HUDEP-2 (cell line): ENCODE measurements at regions not wholly inside any gene's neighbourhood (a gene's known extent, or its start where the extent isn't known, plus 50 kb on each side); places are given as distances from the start of the nearest gene placed in this dataset.

Source experiments
- DNase-seq, 76 experiments: peaks; one replicate each; lab custom pipeline; 2025; ENCODE audit not compliant: unreplicated experiment in 76 of 76; lab: John Stamatoyannopoulos, UW

GRCh38 chr12:107437954-107438353 is 247.6 kb upstream of the PWP1 start:
- no peak for DNase-seq

GRCh38 chr12:107439026-107439738 is 246.4 kb upstream of the PWP1 start:
- no peak for DNase-seq

- DNase-seq, result no peak
These were observed 245.0 kb upstream of the PWP1 start for GRCh38 chr12:107440606-107441005.

- no peak for DNase-seq
These were observed 243.8 kb upstream of the PWP1 start for GRCh38 chr12:107441665-107442300.

- no peak for DNase-seq
These were observed 243.1 kb upstream of the PWP1 start for GRCh38 chr12:107442326-107442987.

- DNase-seq, result no peak
These were observed 242.1 kb upstream of the PWP1 start for GRCh38 chr12:107443320-107444090.

GRCh38 chr12:107444771-107445170 is 240.8 kb upstream of the PWP1 start:
- DNase-seq, result no peak

GRCh38 chr12:107446476-107446875 is 239.1 kb upstream of the PWP1 start:
- DNase-seq, result no peak

GRCh38 chr12:107447336-107447735 is 238.3 kb upstream of the PWP1 start:
- DNase-seq, result no peak

GRCh38 chr12:107448198-107448597 is 237.4 kb upstream of the PWP1 start:
- peak in 8 of 76 experiments; percentile 3 to 22 (median 4) for DNase-seq

- no peak for DNase-seq
These were observed 235.7 kb upstream of the PWP1 start for GRCh38 chr12:107449891-107450290.

GRCh38 chr12:107450541-107450940 is 235.1 kb upstream of the PWP1 start:
- no peak for DNase-seq

- DNase-seq, result no peak
These were observed 234.4 kb upstream of the PWP1 start for GRCh38 chr12:107451246-107451645.

- DNase-seq, result no peak
These were observed 231.3 kb upstream of the PWP1 start for GRCh38 chr12:107454109-107454830.

- no peak for DNase-seq
These were observed 228.2 kb upstream of the PWP1 start for GRCh38 chr12:107457362-107457935.

- no peak for DNase-seq
These were observed 227.4 kb upstream of the PWP1 start for GRCh38 chr12:107458163-107458562.

- no peak for DNase-seq
These were observed 226.6 kb upstream of the PWP1 start for GRCh38 chr12:107458990-107459389.

GRCh38 chr12:107459641-107460040 is 226.0 kb upstream of the PWP1 start:
- DNase-seq, result no peak

GRCh38 chr12:107461222-107461975 is 224.2 kb upstream of the PWP1 start:
- no peak for DNase-seq
